NCI-H2107 treated with DMSO at 0.1 percent for 48 hours (cell line): ENCODE measurements at regions not wholly inside any gene's neighbourhood (a gene's known extent, or its start where the extent isn't known, plus 50 kb on each side); places are given as distances from the start of the nearest gene placed in this dataset.
"Not testable (repeated sequence)": the region's sequence is repeated elsewhere in the genome, so short reads cannot be mapped to it uniquely, and the experiment has no call there.

Experiments
- DNase-seq: peaks from one replicate; lab custom pipeline; 2025; ENCODE audit not compliant: unreplicated experiment; lab: John Stamatoyannopoulos, UW

GRCh38 chr3:191078913-191079312, 120.1 kb upstream of the OSTN start:
- DNase-seq, result not testable (repeated sequence)

- no peak for DNase-seq
Observed at GRCh38 chr3:191076903-191077552, 122.0 kb upstream of the OSTN start.

- DNase-seq, result no peak
Observed at GRCh38 chr3:191074511-191074910, 124.5 kb upstream of the OSTN start.

DNA sequence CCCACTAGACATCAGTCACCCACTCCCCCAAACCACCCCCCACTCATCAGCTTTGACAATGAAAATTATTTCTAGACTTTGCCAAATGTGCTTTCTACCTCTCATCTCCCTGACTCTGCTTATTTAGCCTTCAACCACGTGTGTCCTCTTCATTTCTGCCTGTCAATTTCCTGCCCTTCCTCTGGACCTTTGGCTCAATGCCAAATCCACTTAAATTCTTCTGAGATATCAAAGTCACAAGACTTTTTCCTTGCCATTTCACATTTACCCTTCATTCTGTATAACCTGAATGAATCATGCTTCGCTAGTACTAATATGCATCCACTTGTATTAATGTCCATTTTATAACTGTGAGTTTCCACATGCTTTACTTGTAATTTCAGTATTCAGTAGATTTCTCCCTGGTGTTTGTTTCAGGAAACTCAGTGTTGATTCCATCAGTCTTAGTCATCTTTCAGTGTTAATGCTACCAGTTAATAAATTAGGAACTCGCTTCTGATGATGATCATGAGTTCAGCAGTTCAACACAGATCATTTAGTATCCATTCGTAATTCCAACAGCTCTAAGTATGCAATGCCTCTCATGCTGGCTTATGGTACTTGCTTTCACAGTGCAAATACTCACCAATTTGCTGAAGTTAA, 128.2 kb upstream of the OSTN start:
- DNase-seq, result no peak

GRCh38 chr3:191070201-191070600, 128.8 kb upstream of the OSTN start:
- DNase-seq, result no peak

DNA sequence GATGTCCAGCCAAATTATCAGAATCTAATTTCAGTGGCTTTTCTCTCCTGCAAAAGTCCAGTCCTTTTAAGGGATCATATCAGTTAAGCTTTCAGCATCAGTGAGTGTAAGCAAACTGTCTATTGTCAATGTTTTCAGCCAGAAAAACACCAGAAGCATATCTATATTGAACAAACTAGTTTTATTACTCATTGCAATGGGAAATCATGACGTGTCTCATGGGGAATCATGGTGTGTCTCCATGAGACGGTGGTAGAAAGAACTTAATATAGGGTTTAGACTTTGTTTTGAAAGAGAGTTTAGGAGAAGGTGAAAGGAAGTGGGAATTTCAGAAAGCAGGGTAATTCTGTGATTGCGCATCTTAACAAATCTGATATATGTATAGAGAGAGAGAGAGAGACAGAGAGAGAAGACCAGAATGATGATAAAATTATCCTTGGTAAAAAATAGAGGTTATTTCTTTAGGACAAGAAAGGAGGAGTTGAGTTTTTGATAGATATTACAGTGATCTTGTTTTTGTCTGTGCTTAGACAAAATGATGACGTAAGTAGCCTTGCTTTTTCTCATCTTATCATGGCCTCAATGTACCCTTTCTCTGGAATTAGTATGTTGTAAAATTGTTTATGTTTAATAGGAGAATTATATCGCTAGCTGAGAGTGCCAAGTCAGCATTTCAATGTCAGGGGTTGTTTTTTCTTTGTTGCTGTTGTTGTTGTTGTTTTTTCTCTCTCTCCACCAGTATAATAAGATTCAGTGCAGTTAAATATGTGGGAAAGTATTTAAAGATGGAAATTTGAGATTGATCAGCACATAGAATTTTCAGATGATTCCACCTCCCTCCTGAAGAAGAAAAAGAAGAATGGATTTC, 129.9 kb upstream of the OSTN start:
- DNase-seq, result no peak

GRCh38 chr3:191066669-191067068, 132.4 kb upstream of the OSTN start:
- DNase-seq, result no peak

GRCh38 chr3:191065181-191065805, 133.7 kb upstream of the OSTN start:
- DNase-seq, result no peak

DNA sequence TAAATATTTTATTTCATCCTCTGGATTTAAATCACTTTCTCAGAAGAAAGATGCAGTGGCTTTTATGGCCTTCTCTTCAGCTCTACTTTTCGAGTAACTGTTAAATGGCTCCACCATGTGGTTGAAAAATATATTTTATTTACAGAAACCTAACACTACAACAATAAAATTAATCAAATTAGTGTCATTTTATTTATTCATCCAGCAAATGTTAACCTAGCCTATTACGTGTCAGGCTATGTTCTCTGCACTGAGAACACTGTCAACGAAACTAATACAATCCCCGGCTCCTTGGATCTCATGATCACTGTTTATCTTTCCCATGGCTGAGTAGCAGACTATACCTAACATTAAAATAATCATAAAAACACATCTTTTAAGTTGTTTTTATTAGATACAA, 148.0 kb upstream of the OSTN start:
- peak; percentile 18 for DNase-seq

- no peak for DNase-seq
Observed at GRCh38 chr3:191047930-191048329, 151.1 kb upstream of the OSTN start.

GRCh38 chr3:191030929-191031328, 168.1 kb upstream of the OSTN start:
- DNase-seq, result no peak

GRCh38 chr3:191030491-191030890, 168.0 kb upstream of the GMNC start:
- no peak for DNase-seq

GRCh38 chr3:191026746-191027145, 164.3 kb upstream of the GMNC start:
- no peak for DNase-seq

GRCh38 chr3:191020730-191021396, 158.4 kb upstream of the GMNC start:
- no peak for DNase-seq

DNA sequence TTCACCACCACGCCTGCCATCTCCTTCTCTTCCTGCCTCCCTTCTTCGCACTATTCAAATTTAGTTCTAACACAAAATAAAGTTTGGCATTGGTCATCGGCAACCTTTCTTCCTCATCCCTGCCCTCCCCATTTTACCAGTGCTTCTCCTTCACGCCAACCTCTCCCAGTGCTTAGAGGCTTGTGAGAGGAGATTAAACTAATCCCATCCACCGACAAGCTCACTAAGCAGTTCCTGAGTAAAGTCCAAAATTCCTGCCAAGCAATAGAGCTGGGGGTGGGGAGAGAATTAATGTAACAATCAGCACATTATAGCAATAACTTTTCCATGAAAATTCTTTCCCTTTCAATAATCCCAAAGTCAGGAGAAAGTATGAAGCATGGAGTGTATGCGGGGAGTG, 157.4 kb upstream of the GMNC start:
- no peak for DNase-seq

GRCh38 chr3:191015960-191016359, 153.5 kb upstream of the GMNC start:
- not testable (repeated sequence) for DNase-seq

GRCh38 chr3:191008074-191008473, 145.6 kb upstream of the GMNC start:
- no peak for DNase-seq

DNA sequence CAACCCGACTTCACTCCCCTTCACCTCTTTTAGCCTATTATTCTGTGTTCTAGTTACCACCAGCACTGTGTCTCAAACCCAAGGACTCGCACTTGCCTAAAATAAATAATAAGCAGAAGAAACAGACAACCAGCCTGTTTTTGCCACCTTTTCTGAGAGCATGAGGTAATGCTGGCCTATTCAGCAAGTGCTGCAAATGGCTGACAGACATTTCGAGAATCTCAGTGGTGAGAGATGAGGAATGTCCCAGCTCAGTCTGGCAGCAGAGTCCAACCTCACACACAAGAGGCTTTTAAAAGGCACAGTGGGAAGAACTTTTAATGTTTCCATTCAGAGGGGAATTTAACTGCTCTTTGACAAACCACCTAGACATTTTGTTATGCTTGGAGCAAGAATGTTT, 143.3 kb upstream of the GMNC start:
- no peak for DNase-seq

- no peak for DNase-seq
Observed at GRCh38 chr3:191003742-191004141, 141.2 kb upstream of the GMNC start.

- no peak for DNase-seq
Observed at GRCh38 chr3:190996181-190996775, 133.8 kb upstream of the GMNC start.

DNA sequence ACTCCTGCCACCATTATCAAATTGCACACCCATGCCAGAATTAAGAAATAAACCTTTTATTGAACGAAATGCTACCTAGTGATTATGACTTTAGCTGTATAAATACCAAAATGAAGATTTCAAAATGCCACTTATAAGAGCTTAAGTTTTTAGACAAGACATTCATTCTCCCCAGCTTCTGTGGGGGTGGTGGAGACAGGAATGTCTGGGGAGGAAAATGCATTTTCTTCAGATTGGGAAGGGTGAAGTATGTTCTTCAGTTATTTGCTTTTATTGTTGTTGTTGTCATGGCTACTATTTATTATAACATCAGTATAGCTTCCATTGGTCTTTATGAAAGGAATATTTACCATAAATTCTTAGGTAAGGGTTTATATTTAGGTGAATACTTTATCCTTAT, 132.7 kb upstream of the GMNC start:
- no peak for DNase-seq
